HEK293T (cell line): ENCODE measurements at regions not wholly inside any gene's neighbourhood (a gene's known extent, or its start where the extent isn't known, plus 50 kb on each side); places are given as distances from the start of the nearest gene placed in this dataset.

ENCODE experiments used
- CTCF ChIA-PET: fragments of 350-600 bp; formaldehyde crosslinking; extraction: SDS; loops from one replicate; lab custom pipeline; 2021; ENCODE audit warnings: antibody characterized with exemption, inconsistent platforms; lab: Yijun Ruan, JAX
- POLR2A ChIA-PET: fragments of 350-600 bp; formaldehyde crosslinking; extraction: SDS; loops from one replicate; lab custom pipeline; 2020; ENCODE audit warnings: antibody characterized with exemption, inconsistent platforms; lab: Yijun Ruan, JAX
- DNase-seq: peaks from one replicate; pipeline ENCODE4 v3.0.0; 2012; ENCODE audit warnings: mixed read lengths; ENCODE audit errors: extremely low spot score
- ARNT ChIP-seq: fragments of 450-650 bp; IDR thresholded peaks from 2 replicates; pipeline ENCODE4 v1.6.1; 2017; ENCODE audit warnings: mild to moderate bottlenecking
- BHLHE40 ChIP-seq: fragments of 450-650 bp; IDR thresholded peaks from 2 replicates; pipeline ENCODE4 v1.6.1; 2016; ENCODE audit warnings: mild to moderate bottlenecking, moderate library complexity, borderline replicate concordance
- CTBP1 ChIP-seq: fragments of 450-650 bp; IDR thresholded peaks from 2 replicates; pipeline ENCODE4 v1.6.1; 2016; ENCODE audit warnings: borderline replicate concordance
- ELF4 ChIP-seq: fragments of 450-650 bp; IDR thresholded peaks from 2 replicates; pipeline ENCODE4 v1.6.1; 2017; ENCODE audit warnings: antibody characterized with exemption
- FOXA1 ChIP-seq: fragments of 450-650 bp; IDR thresholded peaks from 2 replicates; pipeline ENCODE4 v1.6.1; 2016; ENCODE audit warnings: mild to moderate bottlenecking
- FOXK2 ChIP-seq: fragments of 450-650 bp; IDR thresholded peaks from 2 replicates; pipeline ENCODE4 v1.6.1; 2016; ENCODE audit warnings: mild to moderate bottlenecking
- FOXM1 ChIP-seq: fragments of 450-650 bp; IDR thresholded peaks from 2 replicates; pipeline ENCODE4 v1.6.1; 2017; ENCODE audit warnings: mild to moderate bottlenecking, borderline replicate concordance
- HDGF ChIP-seq: fragments of 450-650 bp; IDR thresholded peaks from 2 replicates; pipeline ENCODE4 v1.6.1; 2017; ENCODE audit warnings: antibody characterized with exemption, borderline replicate concordance
- L3MBTL2 ChIP-seq: fragments of 450-650 bp; conservative IDR thresholded peaks from 2 replicates; pipeline ENCODE4 v1.6.1; 2016; ENCODE audit warnings: mild to moderate bottlenecking
- LEF1 ChIP-seq: fragments of 450-650 bp; IDR thresholded peaks from 2 replicates; pipeline ENCODE4 v1.6.1; 2017; ENCODE audit warnings: mild to moderate bottlenecking, borderline replicate concordance
- NFRKB ChIP-seq: fragments of 450-650 bp; IDR thresholded peaks from 2 replicates; pipeline ENCODE4 v1.6.1; 2016; ENCODE audit warnings: mild to moderate bottlenecking, moderate library complexity
- PKNOX1 ChIP-seq: fragments of 450-650 bp; IDR thresholded peaks from 2 replicates; pipeline ENCODE4 v1.6.1; 2016
- SP1 ChIP-seq: fragments of 450-650 bp; IDR thresholded peaks from 2 replicates; pipeline ENCODE4 v1.6.1; 2017
- SUZ12 ChIP-seq: fragments of 450-650 bp; IDR thresholded peaks from 2 replicates; pipeline ENCODE4 v1.6.1; 2016; ENCODE audit warnings: mild to moderate bottlenecking
- TARDBP ChIP-seq: fragments of 450-650 bp; IDR thresholded peaks from 2 replicates; pipeline ENCODE4 v1.6.1; 2016
- ZNF384 ChIP-seq: fragments of 450-650 bp; IDR thresholded peaks from 2 replicates; pipeline ENCODE4 v1.6.1; 2016

DNA sequence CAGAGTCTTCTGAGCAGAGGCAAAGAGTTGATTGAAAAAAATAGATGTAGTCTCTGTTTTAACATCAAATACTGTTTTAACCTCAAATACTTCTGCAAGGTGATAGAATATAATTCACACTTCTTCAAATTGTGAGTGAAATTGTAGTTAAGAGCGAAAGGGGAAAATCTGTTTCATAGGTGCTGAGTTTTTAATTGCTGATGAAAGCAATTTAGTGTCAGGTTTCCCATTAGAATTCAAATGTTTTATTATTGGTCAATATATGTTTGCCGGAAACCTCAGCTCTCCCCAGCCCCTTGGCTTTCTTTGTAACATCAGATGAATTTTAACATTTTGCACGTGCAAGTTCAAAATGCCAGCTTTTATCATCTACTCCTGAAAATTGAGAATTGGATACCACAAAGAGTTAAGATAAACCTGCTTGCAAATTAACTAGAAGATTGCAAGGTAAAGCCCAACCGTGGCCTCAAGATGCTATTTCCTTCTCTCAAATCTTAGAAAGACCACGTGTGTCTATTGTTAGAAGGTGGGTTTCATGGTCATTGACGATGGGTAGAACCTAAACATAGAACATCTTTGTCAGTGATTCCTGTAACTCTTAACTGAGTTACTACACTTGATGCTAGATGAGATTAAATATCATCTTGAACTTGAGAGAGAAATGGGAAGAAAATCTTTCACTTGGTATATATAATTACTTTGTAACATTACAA lies 1824.2 kb upstream of the TENM3 start:
- DNase-seq = no peak
- no peak for TF ChIP-seq TARDBP
- no peak for TF ChIP-seq ZNF384
- no peak for TF ChIP-seq BHLHE40
- POLR2A ChIA-PET = interaction anchor here (0.9 kb wide), 1 partner anchor 12 kb away, joined by 5 read pairs; no protein-coding TSS in a partner anchor
- CTCF ChIA-PET = no interaction called here

GRCh38 chr4:180422989-180423711 lies 1820.1 kb upstream of the TENM3 start:
- ChIA-PET CTCF (no interaction called here), POLR2A (interaction anchor here (1.5 kb wide), 1 partner anchor 26 kb away, joined by 4 read pairs; no protein-coding TSS in a partner anchor)
- no peak for DNase-seq
- no peak for TF ChIP-seq SP1

GRCh38 chr4:180423712-180424057 lies 1819.5 kb upstream of the TENM3 start:
- no peak for DNase-seq
- TF ChIP-seq FOXA1 = no peak
- TF ChIP-seq ELF4 = no peak
- TF ChIP-seq L3MBTL2 = no peak
- TF ChIP-seq PKNOX1 = no peak
- TF ChIP-seq TARDBP = no peak
- no peak for TF ChIP-seq SP1
- TF ChIP-seq CTBP1 = no peak
- TF ChIP-seq ZNF384 = no peak
- no peak for TF ChIP-seq NFRKB
- no peak for TF ChIP-seq SUZ12
- TF ChIP-seq HDGF = no peak
- no peak for TF ChIP-seq FOXM1
- no peak for TF ChIP-seq LEF1
- no peak for TF ChIP-seq BHLHE40
- no peak for TF ChIP-seq FOXK2
- POLR2A ChIA-PET = interaction anchor here (1.5 kb wide), 1 partner anchor 26 kb away, joined by 4 read pairs; no protein-coding TSS in a partner anchor
- CTCF ChIA-PET = no interaction called here

GRCh38 chr4:180426938-180427337 lies 1816.3 kb upstream of the TENM3 start:
- ChIA-PET CTCF (no interaction called here), POLR2A (no interaction called here)
- TF ChIP-seq HDGF (no peak), BHLHE40 (no peak), PKNOX1 (no peak), LEF1 (no peak), L3MBTL2 (no peak), FOXA1 (no peak), TARDBP (no peak), SUZ12 (no peak), ZNF384 (no peak), CTBP1 (no peak), SP1 (no peak), ARNT (no peak), FOXM1 (no peak), NFRKB (no peak), FOXK2 (no peak), ELF4 (no peak)
- no peak for DNase-seq

- no peak for TF ChIP-seq FOXM1
- TF ChIP-seq ARNT = no peak
- no peak for TF ChIP-seq BHLHE40
- TF ChIP-seq TARDBP = no peak
- no peak for TF ChIP-seq ZNF384
- ChIA-PET POLR2A (no interaction called here), CTCF (no interaction called here)
- DNase-seq = no peak
Measured at GRCh38 chr4:180430283-180430682, 1812.9 kb upstream of the TENM3 start.

DNA sequence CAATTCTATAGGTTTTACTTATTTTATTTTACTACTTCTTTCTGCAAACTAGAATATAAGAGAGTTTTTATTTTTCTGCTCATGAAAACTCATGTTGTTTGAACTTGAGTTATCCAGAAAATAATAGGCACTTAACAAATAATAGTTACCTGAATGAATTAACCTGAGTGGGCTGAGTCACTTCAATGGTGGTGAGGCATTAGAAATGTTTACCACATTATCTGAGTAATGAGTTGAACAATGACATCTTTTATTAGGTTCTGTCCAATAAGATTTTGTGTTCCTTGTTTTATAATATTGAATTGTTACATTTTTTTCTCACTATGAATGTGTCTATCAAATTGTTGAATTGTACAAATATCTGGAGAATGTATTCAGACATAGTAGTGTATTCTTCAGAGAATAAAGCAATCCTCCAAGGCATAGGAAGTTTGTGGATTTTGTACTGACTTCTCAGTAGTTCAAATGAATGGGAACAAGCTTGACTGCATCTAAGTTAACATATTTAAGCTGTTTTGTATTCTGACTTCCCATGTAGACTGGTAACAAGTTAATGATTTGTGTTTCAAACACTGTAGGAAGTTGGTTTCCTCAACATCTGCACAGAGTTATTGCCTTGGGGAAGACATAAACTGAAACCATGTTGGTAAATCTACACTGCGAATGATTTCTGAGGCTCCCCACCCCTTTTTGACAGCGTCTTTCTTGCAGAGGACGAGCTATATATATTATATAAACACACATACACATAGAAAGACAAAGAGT lies 1808.9 kb upstream of the TENM3 start:
- no peak for DNase-seq
- POLR2A ChIA-PET = no interaction called here
- CTCF ChIA-PET = interaction anchor here (0.6 kb wide), 1 partner anchor 215 kb away, joined by 3 read pairs; no protein-coding TSS in a partner anchor
- TF ChIP-seq CTBP1 (no peak), FOXK2 (no peak), ELF4 (no peak), HDGF (no peak), LEF1 (no peak), PKNOX1 (no peak), FOXM1 (no peak), SUZ12 (no peak), L3MBTL2 (no peak), BHLHE40 (no peak)
